Right lobe of liver (tissue), 4 donors: ENCODE measurements at regions not wholly inside any gene's neighbourhood (a gene's known extent, or its start where the extent isn't known, plus 50 kb on each side); places are given as distances from the start of the nearest gene placed in this dataset.

ENCODE experiments used
- CTCF ChIP-seq, 4 donors: fragments of 200-600 bp in 3 of 4; fragments of 450-650 bp in 1 of 4; IDR thresholded peaks; one replicate each; pipeline versions ENCODE4 v1.5.1 to v1.8.0; 2016 to 2022; ENCODE audit warnings: antibody characterized with exemption in 4 of 4, mild to moderate bottlenecking in 2 of 4
- POLR2A ChIP-seq: fragments of 450-650 bp; IDR thresholded peaks from one replicate; pipeline ENCODE4 v1.6.1; 2017; ENCODE audit warnings: antibody characterized with exemption, mild to moderate bottlenecking
- donor health status: DM: no; HTN: no; CAD: no.
- donor health status: DM: no; HTN: no; CAD: no.
- donor health status: DM: no; HTN: yes; CAD: no.

GRCh38 chr3:111285184-111285538 lies 213.5 kb downstream of the NECTIN3 start:
- TF ChIP-seq CTCF (IDR thresholded peaks at IDR 0.05) = no peak
- TF ChIP-seq POLR2A = no peak
